ENCODE measurements at regions not wholly inside any gene's neighbourhood (a gene's known extent, or its start where the extent isn't known, plus 50 kb on each side); places are given as distances from the start of the nearest gene placed in this dataset.
"Not testable (repeated sequence)": the region's sequence is repeated elsewhere in the genome, so short reads cannot be mapped to it uniquely, and the experiment has no call there.

GRCh38 chr12:67484791-67485480, 163.6 kb upstream of the DYRK2 start:
- no peak for DNase-seq (ENCODE audit: extremely low spot score)
- POLR2A ChIA-PET: no interaction called here
- CTCF ChIA-PET: interaction anchor here (0.6 to 1.3 kb wide), 3 partner anchors 9 to 14 kb away, joined by 3 to 5 read pairs (median 4); no protein-coding TSS in a partner anchor
- TF ChIP-seq CTCF (IDR thresholded peaks at IDR 0.05; ENCODE audit: control extremely low read depth, extremely low read depth, low read depth, missing control alignments): no peak

- ChIA-PET CTCF (interaction anchor here (1.2 to 2.0 kb wide), 3 partner anchors 8 to 31 kb away, joined by 3 to 6 read pairs (median 4); no protein-coding TSS in a partner anchor), POLR2A (no interaction called here)
- TF ChIP-seq CTCF (IDR thresholded peaks at IDR 0.05; ENCODE audit: control extremely low read depth, extremely low read depth, low read depth, missing control alignments): no peak
These were observed 161.9 kb upstream of the DYRK2 start for GRCh38 chr12:67486671-67487070.

GRCh38 chr12:67488349-67488748, 160.2 kb upstream of the DYRK2 start:
- POLR2A ChIA-PET; DNase-seq (ENCODE audit: extremely low spot score): not testable (repeated sequence)
- CTCF ChIA-PET: interaction anchor here (2.0 kb wide), 1 partner anchor 12 kb away, joined by 6 read pairs; no protein-coding TSS in a partner anchor

More at GRCh38 chr12:67486671-67487070, 161.9 kb upstream of the DYRK2 start:
- no peak for DNase-seq (ENCODE audit: extremely low spot score)

GRCh38 chr12:67489007-67489406, 159.5 kb upstream of the DYRK2 start:
- POLR2A ChIA-PET: no interaction called here
- no peak for TF ChIP-seq CTCF (IDR thresholded peaks at IDR 0.05; ENCODE audit: control extremely low read depth, extremely low read depth, low read depth, missing control alignments)
- DNase-seq (ENCODE audit: extremely low spot score): no peak
- CTCF ChIA-PET: no interaction called here

GRCh38 chr12:67496581-67496980, 152.0 kb upstream of the DYRK2 start:
- TF ChIP-seq CTCF (IDR thresholded peaks at IDR 0.05; ENCODE audit: control extremely low read depth, extremely low read depth, low read depth, missing control alignments): no peak
- CTCF ChIA-PET: no interaction called here
- POLR2A ChIA-PET: no interaction called here
- DNase-seq (ENCODE audit: extremely low spot score): no peak

GRCh38 chr12:67498991-67499390, 149.6 kb upstream of the DYRK2 start:
- CTCF ChIA-PET: interaction anchor here (0.9 to 1.2 kb wide), 2 partner anchors 14 to 31 kb away, joined by 3 read pairs; no protein-coding TSS in a partner anchor
- no peak for DNase-seq (ENCODE audit: extremely low spot score)
- TF ChIP-seq CTCF (IDR thresholded peaks at IDR 0.05; ENCODE audit: control extremely low read depth, extremely low read depth, low read depth, missing control alignments): no peak
- POLR2A ChIA-PET: no interaction called here

GRCh38 chr12:67501362-67501761, 147.2 kb upstream of the DYRK2 start:
- POLR2A ChIA-PET: no interaction called here

More at GRCh38 chr12:67501362-67501761, 147.2 kb upstream of the DYRK2 start:
- CTCF ChIA-PET: interaction anchor here (1.2 to 1.7 kb wide), 2 partner anchors 9 to 33 kb away, joined by 3 to 5 read pairs; no protein-coding TSS in a partner anchor
- DNase-seq (ENCODE audit: extremely low spot score): no peak
- TF ChIP-seq CTCF (IDR thresholded peaks at IDR 0.05; ENCODE audit: control extremely low read depth, extremely low read depth, low read depth, missing control alignments): no peak

All from GM10248 (cell line).